ENCODE measurements at regions not wholly inside any gene's neighbourhood (a gene's known extent, or its start where the extent isn't known, plus 50 kb on each side); places are given as distances from the start of the nearest gene placed in this dataset.

- H3K27ac ChIP-seq (ENCODE audit: extremely low read depth, low read depth, low read length): no peak overlapping the region
- in situ Hi-C loops (cut with MboI) (no loop called here), intact Hi-C loops (cut with micrococcal nuclease) (no loop called here)
- H4K20me1 ChIP-seq (replicated peaks; ENCODE audit: control insufficient read depth, insufficient read depth, low read length): no peaks in the 10 kb centered on the region
- H2AFZ ChIP-seq (ENCODE audit: low read depth, low read length): no peak overlapping the region
- H3K79me2 ChIP-seq (ENCODE audit: control insufficient read depth, insufficient read depth, low read length): no peaks in the 10 kb centered on the region
- H3K9me1 ChIP-seq (ENCODE audit: control insufficient read depth, insufficient read depth, low read length): no peaks in the 10 kb centered on the region
- no TSS peak for BruUV-seq (replicated peaks)
- WGBS (ENCODE audit: insufficient coverage, low coverage, missing lambda C conversion rate): 0% methylated on average over 11 of the region's 12 CpGs
- H3K36me3 ChIP-seq (ENCODE audit: control insufficient read depth, insufficient read depth, low read length): no peaks in the 10 kb centered on the region
- peak; percentile 4 to 18 (median 9) for DNase-seq (ENCODE audit: extremely low read depth in 1 of 4, low spot score in 3 of 4)
- ChIA-PET POLR2A (no interaction called here), CTCF (ENCODE audit: low intra/inter-chr PET ratio) (no interaction called here)
- H3K4me2 ChIP-seq (ENCODE audit: insufficient read depth, low read length): no peak overlapping the region
- no peaks in the 10 kb centered on the region for H3K27me3 ChIP-seq (ENCODE audit: control insufficient read depth in 2 of 2, insufficient read depth in 2 of 2, low read length in 2 of 2)
- ATAC-seq: no peak
- no peak for FAIRE-seq
- no peaks in the 10 kb centered on the region for H3K9me3 ChIP-seq (replicated peaks; ENCODE audit: control insufficient read depth, insufficient read depth, low read depth, low read length)
- no peaks in the 10 kb centered on the region for H3K4me1 ChIP-seq (replicated peaks in 1 of 2; ENCODE audit: control insufficient read depth in 2 of 2, insufficient read depth in 2 of 2, low read length in 2 of 2)
- no peak overlapping the region for H3K4me3 ChIP-seq
- no peak overlapping the region for H3K9ac ChIP-seq (ENCODE audit: insufficient read depth in 1 of 2, low read depth in 2 of 2, low read length in 2 of 2)
- TF ChIP-seq FUS (optimal IDR thresholded peaks at IDR 0.05; ENCODE audit: low read depth, low read length): no peak
- no peak for TF ChIP-seq PTTG1 (tag; IDR thresholded peaks at IDR 0.05; ENCODE audit: low read depth)
- TF ChIP-seq BRD4 (IDR thresholded peaks at IDR 0.05): no peak
- no peak for TF ChIP-seq AFF1 (IDR thresholded peaks at IDR 0.05; ENCODE audit: low read depth in 1 of 2, partially characterized antibody in 2 of 2)
- TF ChIP-seq CTCF (IDR thresholded peaks at IDR 0.05 in 2 of 3, conservative IDR thresholded peaks at IDR 0.05 in 1 of 3; ENCODE audit: insufficient read depth in 2 of 3, low read depth in 1 of 3, low read length in 3 of 3): peak; percentile 16 to 33 (median 25); a peak in 2 of 6 replicates
- peak; percentile 49 for TF ChIP-seq PRDM10 (IDR thresholded peaks at IDR 0.05; ENCODE audit: partially characterized antibody)
- TF ChIP-seq HNRNPK (IDR thresholded peaks at IDR 0.05; ENCODE audit: low read depth, low read length, poor library complexity, severe bottlenecking): no peak
- no peak for TF ChIP-seq SAP30 (IDR thresholded peaks at IDR 0.05; ENCODE audit: borderline replicate concordance, insufficient read depth, low read depth, low read length, poor library complexity, severe bottlenecking)
- peak in 1 of 2 experiments; percentile 28; a peak in 1 of 4 replicates for TF ChIP-seq RAD21 (CRISPR knock-in tag; conservative IDR thresholded peaks at IDR 0.05 in 1 of 2, IDR thresholded peaks at IDR 0.05 in 1 of 2)
- TF ChIP-seq STAT5A (IDR thresholded peaks at IDR 0.05; ENCODE audit: borderline replicate concordance, low read length): no peak
- no peak for TF ChIP-seq XRCC4 (IDR thresholded peaks at IDR 0.05; ENCODE audit: extremely low read depth, insufficient read depth, insufficient read length)
- TF ChIP-seq ATF7 (IDR thresholded peaks at IDR 0.05): no peak
- TF ChIP-seq FOXP1 (CRISPR knock-in tag; IDR thresholded peaks at IDR 0.05): no peak
Measured at GRCh38 chrX:25968920-25969319, 169.2 kb upstream of the MAGEB18 start.

Data from K562 (cell line).